GM12878 (cell line): ENCODE measurements at regions not wholly inside any gene's neighbourhood (a gene's known extent, or its start where the extent isn't known, plus 50 kb on each side); places are given as distances from the start of the nearest gene placed in this dataset.

Experiments
- ATAC-seq: fragments of 200-7000 bp; cut with Tn5 transposase; 3 replicates; pipeline ENCODE4 v1.9.1; 2020; ENCODE audit warnings: mild to moderate bottlenecking, moderate library complexity
- BruUV-seq: library from RNA; stranded (reverse); fragments of 400-500 nt; replicated peaks from 2 replicates; lab custom pipeline; 2021; lab: Mats Ljungman, UMichigan
- CTCF ChIA-PET: fragments of 300-600 bp; sonication (Branson Sonifier 250); formaldehyde crosslinking; extraction: SDS; loops from one replicate; lab custom pipeline; 2021; ENCODE audit warnings: inconsistent platforms; lab: Yijun Ruan, JAX
- POLR2A ChIA-PET: fragments of 350-600 bp; formaldehyde crosslinking; extraction: SDS; loops from one replicate; lab custom pipeline; 2021; ENCODE audit warnings: inconsistent platforms; lab: Charles Lee
- RAD21 ChIA-PET: fragments of 300-600 bp; sonication (Branson Sonifier 250); formaldehyde crosslinking; loops from one replicate; lab custom pipeline; 2023; ENCODE audit warnings: antibody characterized with exemption; ENCODE audit not compliant: unreplicated experiment; lab: Charles Lee
- SMC1A ChIA-PET: fragments of 300-600 bp; sonication (Branson Sonifier 250); formaldehyde crosslinking; loops from one replicate; lab custom pipeline; 2023; ENCODE audit not compliant: unreplicated experiment, uncharacterized antibody; lab: Charles Lee
- DNase-seq: peaks from one replicate; pipeline ENCODE4 v3.0.0-alpha.2; 2011; ENCODE audit warnings: low read depth, low spot score
- FAIRE-seq: peaks from 3 replicates; lab custom pipeline; 2011; peaks lifted over from hg19 to GRCh38; lab: Jason Lieb, UNC
- H2AFZ ChIP-seq: 2 replicates; pipeline ENCODE4 v1.6.0; 2011; ENCODE audit warnings: low read depth, low read length, control low read depth; ENCODE audit not compliant: control insufficient read depth
- H3K27ac ChIP-seq: 2 replicates; pipeline ENCODE4 v1.5.1; 2011; ENCODE audit warnings: control low read depth; ENCODE audit not compliant: control insufficient read depth, insufficient read depth
- H3K27me3 ChIP-seq, 2 experiments: replicated peaks in 1 of 2; 2 replicates each; pipeline versions ENCODE4 v1.6.0 to v1.6.1; 2011; ENCODE audit warnings: low read length in 1 of 2; ENCODE audit not compliant: control insufficient read depth in 2 of 2, insufficient read depth in 2 of 2
- H3K36me3 ChIP-seq, 2 experiments: 2 replicates each; pipeline ENCODE4 v1.5.1; 2011; ENCODE audit warnings: low read length in 1 of 2; ENCODE audit not compliant: control insufficient read depth in 2 of 2, insufficient read depth in 2 of 2
- H3K4me1 ChIP-seq: 2 replicates; pipeline ENCODE4 v1.6.1; 2011; ENCODE audit warnings: mild to moderate bottlenecking, low read length, moderate library complexity, mixed read lengths; ENCODE audit not compliant: control insufficient read depth, insufficient read depth
- H3K4me2 ChIP-seq: 2 replicates; pipeline ENCODE4 v1.6.0; 2011; ENCODE audit warnings: control low read depth; ENCODE audit not compliant: control insufficient read depth, insufficient read depth
- H3K4me3 ChIP-seq: fragments of 200-600 bp; sonication (generic); 2 replicates; pipeline ENCODE4 v1.5.1; 2016
- H3K79me2 ChIP-seq: 2 replicates; pipeline ENCODE4 v1.6.0; 2011; ENCODE audit warnings: low read length; ENCODE audit not compliant: control insufficient read depth, insufficient read depth
- H3K9ac ChIP-seq: 2 replicates; pipeline ENCODE4 v1.8.0; 2011; ENCODE audit warnings: low read length, control low read depth, mixed read lengths; ENCODE audit not compliant: control insufficient read depth, insufficient read depth
- H3K9me3 ChIP-seq: replicated peaks from 3 replicates; pipeline ENCODE4 v1.5.1; 2011; ENCODE audit warnings: mild to moderate bottlenecking, low read length; ENCODE audit not compliant: control insufficient read depth, insufficient read depth
- H4K20me1 ChIP-seq: 2 replicates; pipeline ENCODE4 v1.6.0; 2011; ENCODE audit not compliant: control insufficient read depth, insufficient read depth
- ATF7 ChIP-seq: fragments of 450-650 bp; IDR thresholded peaks from 2 replicates; pipeline ENCODE4 v1.6.1; 2016; ENCODE audit warnings: low read depth, mild to moderate bottlenecking
- BCL3 ChIP-seq: IDR thresholded peaks from 2 replicates; pipeline ENCODE4 v1.6.1; 2011; ENCODE audit warnings: borderline replicate concordance, low read depth, mild to moderate bottlenecking, moderate library complexity, low read length; ENCODE audit not compliant: insufficient read depth, poor library complexity, severe bottlenecking
- BMI1 ChIP-seq: fragments of 450-650 bp; IDR thresholded peaks from 2 replicates; pipeline ENCODE4 v1.6.1; 2016; ENCODE audit warnings: mild to moderate bottlenecking, moderate library complexity, borderline replicate concordance
- CREM ChIP-seq: IDR thresholded peaks from 2 replicates; pipeline ENCODE4 v1.6.1; 2014; ENCODE audit warnings: antibody characterized with exemption, low read depth
- EED ChIP-seq: sonication (generic); IDR thresholded peaks from 2 replicates; pipeline ENCODE4 v1.6.1; 2016; ENCODE audit warnings: antibody characterized with exemption, low read depth
- ETV6 ChIP-seq, 2 experiments: fragments of 450-650 bp in 1 of 2; IDR thresholded peaks in 1 of 2; conservative IDR thresholded peaks in 1 of 2; 2 replicates each; pipeline ENCODE4 v1.6.1; 2014; ENCODE audit warnings: antibody characterized with exemption in 1 of 2, borderline replicate concordance in 1 of 2, low read depth in 1 of 2, mild to moderate bottlenecking in 1 of 2, moderate library complexity in 1 of 2
- HDAC6 ChIP-seq: fragments of 200-600 bp; sonication (generic); IDR thresholded peaks from one replicate; pipeline ENCODE4 v1.8.0; 2017; ENCODE audit warnings: antibody characterized with exemption; ENCODE audit not compliant: unreplicated experiment
- HDGF ChIP-seq: fragments of 450-650 bp; IDR thresholded peaks from 2 replicates; pipeline ENCODE4 v1.6.1; 2016; ENCODE audit warnings: antibody characterized with exemption
- IRF3 ChIP-seq: fragments of 450-650 bp; IDR thresholded peaks from 2 replicates; pipeline ENCODE4 v1.6.1; 2014; ENCODE audit warnings: mild to moderate bottlenecking
- LARP7 ChIP-seq: fragments of 450-650 bp; IDR thresholded peaks from 2 replicates; pipeline ENCODE4 v1.6.1; 2017; ENCODE audit warnings: mild to moderate bottlenecking
- MEF2A ChIP-seq: IDR thresholded peaks from 2 replicates; pipeline ENCODE4 v1.6.1; 2011; ENCODE audit warnings: low read depth, mild to moderate bottlenecking, low read length, moderate library complexity; ENCODE audit not compliant: insufficient read depth
- MTA2 ChIP-seq: fragments of 450-650 bp; IDR thresholded peaks from 2 replicates; pipeline ENCODE4 v1.6.1; 2016; ENCODE audit warnings: low read depth, mild to moderate bottlenecking, moderate library complexity
- MXI1 ChIP-seq: fragments of 150-350 bp; IDR thresholded peaks from 2 replicates; pipeline ENCODE4 v1.6.1; 2011; ENCODE audit warnings: low read depth, mild to moderate bottlenecking, inconsistent platforms, low read length, improper control_type of control experiment
- NBN ChIP-seq: fragments of 450-650 bp; IDR thresholded peaks from 2 replicates; pipeline ENCODE4 v1.6.1; 2016
- NR2F1 ChIP-seq: fragments of 450-650 bp; conservative IDR thresholded peaks from 2 replicates; pipeline ENCODE4 v1.6.1; 2017; ENCODE audit warnings: mild to moderate bottlenecking
- RELA ChIP-seq: fragments of 450-650 bp; IDR thresholded peaks from 2 replicates; pipeline ENCODE4 v1.8.0; 2014; ENCODE audit warnings: borderline replicate concordance; ENCODE audit not compliant: partially characterized antibody
- RFX5 ChIP-seq: IDR thresholded peaks from 2 replicates; pipeline ENCODE4 v1.6.1; 2011; ENCODE audit warnings: low read depth, low read length, improper control_type of control experiment
- TCF12 ChIP-seq: IDR thresholded peaks from 2 replicates; pipeline ENCODE4 v1.6.1; 2011; ENCODE audit warnings: low read depth, mild to moderate bottlenecking, low read length
- ZNF207 ChIP-seq: fragments of 450-650 bp; IDR thresholded peaks from 2 replicates; pipeline ENCODE4 v1.6.1; 2014; ENCODE audit warnings: antibody characterized with exemption, mild to moderate bottlenecking, borderline replicate concordance
- WGBS: methylation state at CpG from one replicate; pipeline ENCODE4 v1.1.6; 2016; ENCODE audit warnings: low lambda C conversion rate; ENCODE audit not compliant: insufficient replicate concordance, insufficient coverage; ENCODE audit errors: missing lambda C conversion rate; 5-methylcytosine and 5-hydroxymethylcytosine counted together
- in situ Hi-C: fragments of 300-500 bp; cut with MboI; formaldehyde crosslinking; loops from 9 replicates; pipeline ENCODE4 v1.14.3; 2018; ENCODE audit warnings: mixed read lengths
- intact Hi-C: fragments of 100-400 bp; cut with micrococcal nuclease; formaldehyde crosslinking; loops from one replicate; pipeline ENCODE4 v1.14.2; 2022; ENCODE audit not compliant: unreplicated experiment

DNA sequence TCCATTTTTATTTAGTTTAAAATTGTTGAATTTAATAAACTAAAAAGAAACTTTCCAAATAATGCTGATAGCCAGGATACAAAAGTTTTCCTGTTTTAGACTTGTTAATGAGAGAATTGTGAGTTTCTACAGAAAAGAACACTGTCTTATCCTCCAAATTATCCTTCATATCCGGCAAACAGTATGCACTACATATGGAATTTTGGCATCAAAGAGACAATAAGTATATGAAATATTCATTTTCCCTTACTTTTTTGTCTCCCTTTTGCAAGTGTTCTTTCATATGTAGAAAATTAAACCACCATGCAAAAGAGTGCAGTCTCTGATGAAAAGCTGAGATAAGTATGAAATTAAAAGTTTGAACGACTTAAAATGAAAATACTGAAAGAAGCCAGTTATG, 159.4 kb downstream of the UBE2E3 start (continued):
- no peak for TF ChIP-seq MTA2
- TF ChIP-seq, all 136 proteins: peak for 0

DNA sequence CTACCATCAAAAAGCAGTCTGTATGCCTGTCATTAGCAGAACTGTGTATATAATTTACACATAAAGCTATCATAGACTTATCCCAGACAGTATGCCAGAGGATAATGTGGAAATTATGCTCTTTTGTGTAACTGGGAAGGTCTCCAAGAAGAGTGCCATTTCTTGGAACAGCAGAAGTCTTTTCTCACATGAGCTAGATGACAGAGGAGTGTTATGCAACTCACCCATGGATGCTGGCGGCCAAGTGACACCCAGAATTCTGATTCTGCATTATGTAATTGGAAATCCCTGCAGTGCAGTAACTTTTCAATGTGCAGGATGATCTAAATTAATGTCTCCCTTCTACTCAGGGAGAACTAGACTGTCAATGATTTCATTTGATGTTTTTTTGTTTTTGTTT, 160.0 kb downstream of the UBE2E3 start:
- 44% methylated on average over 1 of the region's 1 CpG for WGBS
- in situ Hi-C loops (no loop called here), intact Hi-C loops (no loop called here)
- ChIA-PET CTCF (interaction anchor here (0.6 kb wide), 2 partner anchors 233 to 938 kb away, joined by 3 to 4 read pairs; no protein-coding TSS in a partner anchor), SMC1A (interaction anchor here (0.6 to 2.1 kb wide), 4 partner anchors 9 to 55 kb away, joined by 3 to 5 read pairs (median 4); no protein-coding TSS in a partner anchor), POLR2A (interaction anchor here (0.7 to 1.5 kb wide), 3 partner anchors 9 to 30 kb away, joined by 3 to 5 read pairs (median 4); no protein-coding TSS in a partner anchor), RAD21 (interaction anchor here (0.5 to 2.6 kb wide), 4 partner anchors 10 to 232 kb away, joined by 3 to 8 read pairs (median 5); no protein-coding TSS in a partner anchor)
- Histone ChIP-seq H4K20me1 (no peaks in the 10 kb centered on the region), H3K9me3 (no peaks in the 10 kb centered on the region; the same call in 1 of the 3 replicates), H3K36me3 (no peaks in the 10 kb centered on the region), H2AFZ (no peak overlapping the region), H3K4me2 (no peak overlapping the region), H3K27ac (no peak overlapping the region), H3K27me3 (no peaks in the 10 kb centered on the region), H3K79me2 (no peaks in the 10 kb centered on the region), H3K9ac (no peak overlapping the region), H3K4me3 (no peak overlapping the region), H3K4me1 (no peaks in the 10 kb centered on the region)
- ATAC-seq (no peak), FAIRE-seq (no peak), DNase-seq (no peak)
- no peak for TF ChIP-seq BMI1
- no peak for TF ChIP-seq LARP7
- TF ChIP-seq NBN, result no peak
- TF ChIP-seq HDAC6, result no peak
- TF ChIP-seq EED, result no peak
- no peak for TF ChIP-seq ATF7
- no peak for TF ChIP-seq TCF12
- TF ChIP-seq HDGF, result no peak
- TF ChIP-seq NR2F1, result no peak
- TF ChIP-seq MXI1, result no peak
- TF ChIP-seq CREM, result no peak
- TF ChIP-seq BCL3, result no peak
- TF ChIP-seq ZNF207, result no peak
- TF ChIP-seq ETV6 (conservative IDR thresholded peaks at IDR 0.05 in 1 of 2, IDR thresholded peaks at IDR 0.05 in 1 of 2; ENCODE audit: borderline replicate concordance in 1 of 2, low read depth in 1 of 2), result no peak
- no peak for TF ChIP-seq MEF2A
- TF ChIP-seq RELA, result no peak
- TF ChIP-seq IRF3, result no peak
- TF ChIP-seq RFX5, result no peak
- BruUV-seq, result no TSS peak
